ENCODE measurements at regions not wholly inside any gene's neighbourhood (a gene's known extent, or its start where the extent isn't known, plus 50 kb on each side); places are given as distances from the start of the nearest gene placed in this dataset.

GRCh38 chr3:106241593-106241992, 372.8 kb upstream of the CBLB start:
- no peak for TF ChIP-seq CTCF (IDR thresholded peaks at IDR 0.05)
- TF ChIP-seq POLR2A (IDR thresholded peaks at IDR 0.05) = no peak
- Histone ChIP-seq H3K9me3 (no peaks in the 10 kb centered on the region), H3K4me1 (no peaks in the 10 kb centered on the region), H3K27ac (no peak overlapping the region), H3K36me3 (replicated peaks in 1 of 2; ENCODE audit: insufficient read depth in 1 of 2, low read depth in 2 of 2) (no peaks in the 10 kb centered on the region), H3K4me3 (no peak overlapping the region), H3K27me3 (no peaks in the 10 kb centered on the region)
- WGBS, 2 donors = 25 to 38% methylated on average over 2 of the region's 2 CpGs
- intact Hi-C loops (cut with DNase I) = no loop called here
- ATAC-seq (no peak), DNase-seq (no peak)

- DNase-seq (no peak), ATAC-seq (no peak)
- intact Hi-C loops (cut with DNase I) = no loop called here
- Histone ChIP-seq H3K36me3 (replicated peaks in 1 of 2; ENCODE audit: insufficient read depth in 1 of 2, low read depth in 2 of 2) (no peaks in the 10 kb centered on the region), H3K27ac (no peak overlapping the region), H3K27me3 (no peaks in the 10 kb centered on the region), H3K4me3 (no peak overlapping the region), H3K4me1 (no peaks in the 10 kb centered on the region), H3K9me3 (no peaks in the 10 kb centered on the region)
- 59 to 66% methylated on average over 3 of the region's 3 CpGs for WGBS, 2 donors
- TF ChIP-seq POLR2A (IDR thresholded peaks at IDR 0.05) (no peak), CTCF (IDR thresholded peaks at IDR 0.05) (no peak)
Measured at GRCh38 chr3:106242781-106243180, 374.0 kb upstream of the CBLB start.

GRCh38 chr3:106245400-106245799, 376.6 kb upstream of the CBLB start:
- DNase-seq (no peak), ATAC-seq (no peak)
- intact Hi-C loops (cut with DNase I) = no loop called here
- Histone ChIP-seq H3K36me3 (replicated peaks in 1 of 2; ENCODE audit: insufficient read depth in 1 of 2, low read depth in 2 of 2) (no peaks in the 10 kb centered on the region), H3K27me3 (no peaks in the 10 kb centered on the region), H3K4me1 (no peaks in the 10 kb centered on the region), H3K27ac (no peak overlapping the region), H3K9me3 (no peaks in the 10 kb centered on the region), H3K4me3 (no peak overlapping the region)
- TF ChIP-seq POLR2A (IDR thresholded peaks at IDR 0.05) (no peak), CTCF (IDR thresholded peaks at IDR 0.05) (no peak)

GRCh38 chr3:106247902-106248684, 379.3 kb upstream of the CBLB start:
- no peaks in the 10 kb centered on the region for H3K36me3 ChIP-seq (replicated peaks in 1 of 2; ENCODE audit: insufficient read depth in 1 of 2, low read depth in 2 of 2)
- no peak overlapping the region for H3K27ac ChIP-seq
- 51 to 53% methylated on average over 5 of the region's 5 CpGs for WGBS, 2 donors
- H3K4me3 ChIP-seq = no peak overlapping the region
- ATAC-seq (no peak), DNase-seq (no peak)
- H3K27me3 ChIP-seq = no peaks in the 10 kb centered on the region
- H3K4me1 ChIP-seq = no peaks in the 10 kb centered on the region
- intact Hi-C loops (cut with DNase I) = no loop called here
- TF ChIP-seq POLR2A (IDR thresholded peaks at IDR 0.05) (no peak), CTCF (IDR thresholded peaks at IDR 0.05) (no peak)
- peaks cover 0 to 8% (median 0%) of the 10 kb centered on the region in 3 donors for H3K9me3 ChIP-seq

- H3K4me3 ChIP-seq = no peak overlapping the region
- ATAC-seq (no peak), DNase-seq (no peak)
- no peaks in the 10 kb centered on the region for H3K4me1 ChIP-seq
- H3K36me3 ChIP-seq (replicated peaks in 1 of 2; ENCODE audit: insufficient read depth in 1 of 2, low read depth in 2 of 2) = no peaks in the 10 kb centered on the region
- intact Hi-C loops (cut with DNase I) = no loop called here
- no peaks in the 10 kb centered on the region for H3K27me3 ChIP-seq
- 31 to 33% methylated on average over 2 of the region's 2 CpGs for WGBS, 2 donors
- no peak overlapping the region for H3K27ac ChIP-seq
- H3K9me3 ChIP-seq = peaks cover 0 to 8% (median 0%) of the 10 kb centered on the region in 3 donors
- TF ChIP-seq POLR2A (IDR thresholded peaks at IDR 0.05) (no peak), CTCF (IDR thresholded peaks at IDR 0.05) (no peak)
Measured at GRCh38 chr3:106249159-106249558, 380.3 kb upstream of the CBLB start.

Measured in body of pancreas (tissue), 4 donors.